Activated CD4-positive, alpha-beta memory T cell treated with anti-CD3 and anti-CD28 coated beads, Interleukin-2, amount 10 ng/mL, durations not matched to agents 7 days and 5 days (primary cell): ENCODE measurements at regions not wholly inside any gene's neighbourhood (a gene's known extent, or its start where the extent isn't known, plus 50 kb on each side); places are given as distances from the start of the nearest gene placed in this dataset.

Experiments
- CTCF ChIA-PET: fragments of 350-600 bp; sonication (Branson Sonifier 250); formaldehyde crosslinking; loops from one replicate; lab custom pipeline; 2021; ENCODE audit warnings: antibody characterized with exemption, inconsistent platforms; lab: Charles Lee
- POLR2A ChIA-PET: fragments of 350-600 bp; sonication (Branson Sonifier 250); formaldehyde crosslinking; loops from one replicate; lab custom pipeline; 2021; ENCODE audit warnings: antibody characterized with exemption; lab: Charles Lee
- DNase-seq: peaks from one replicate; pipeline ENCODE4 v3.0.0-alpha.2; 2020
- H3K27ac Mint-ChIP-seq: one replicate; pipeline ENCODE4 v1.8.0; 2021; ENCODE audit warnings: mild to moderate bottlenecking, mixed read lengths
- H3K27me3 Mint-ChIP-seq: one replicate; pipeline ENCODE4 v1.8.0; 2021; ENCODE audit warnings: mixed read lengths
- H3K36me3 Mint-ChIP-seq: one replicate; pipeline ENCODE4 v1.8.0; 2021; ENCODE audit warnings: low read depth, mixed read lengths
- H3K4me1 Mint-ChIP-seq: one replicate; pipeline ENCODE4 v1.8.0; 2021; ENCODE audit warnings: mixed read lengths
- H3K4me3 Mint-ChIP-seq: one replicate; pipeline ENCODE4 v1.8.0; 2021; ENCODE audit warnings: mild to moderate bottlenecking, mixed read lengths
- H3K9me3 Mint-ChIP-seq: one replicate; pipeline ENCODE4 v1.8.0; 2021; ENCODE audit warnings: mixed read lengths

DNA sequence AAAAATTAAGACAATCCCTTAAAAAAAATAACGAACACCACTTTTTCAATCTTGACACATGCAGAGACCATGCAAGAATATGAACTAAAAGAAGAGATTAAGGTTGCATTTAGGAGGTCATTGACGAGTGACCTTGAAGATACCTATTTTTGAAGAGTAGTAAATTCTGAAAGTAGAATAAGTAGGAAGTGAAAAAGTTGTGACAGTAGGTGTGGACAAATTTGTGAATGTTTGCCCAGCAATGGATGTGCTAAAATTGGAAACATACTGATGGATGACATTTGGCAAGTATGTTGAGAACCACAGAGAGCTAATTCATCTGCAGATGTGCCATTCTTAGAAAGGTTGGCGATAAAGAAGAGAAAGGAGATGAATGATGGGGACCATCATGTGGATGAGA, 213.7 kb upstream of the VCX3A start:
- Mint-ChIP-seq H3K27me3 (no peaks in the 10 kb centered on the region), H3K4me1 (no peaks in the 10 kb centered on the region), H3K36me3 (no peaks in the 10 kb centered on the region), H3K27ac (no peak overlapping the region), H3K4me3 (no peak overlapping the region), H3K9me3 (no peaks in the 10 kb centered on the region)
- CTCF ChIA-PET, result no interaction called here
- POLR2A ChIA-PET, result no interaction called here
- no peak for DNase-seq

DNA sequence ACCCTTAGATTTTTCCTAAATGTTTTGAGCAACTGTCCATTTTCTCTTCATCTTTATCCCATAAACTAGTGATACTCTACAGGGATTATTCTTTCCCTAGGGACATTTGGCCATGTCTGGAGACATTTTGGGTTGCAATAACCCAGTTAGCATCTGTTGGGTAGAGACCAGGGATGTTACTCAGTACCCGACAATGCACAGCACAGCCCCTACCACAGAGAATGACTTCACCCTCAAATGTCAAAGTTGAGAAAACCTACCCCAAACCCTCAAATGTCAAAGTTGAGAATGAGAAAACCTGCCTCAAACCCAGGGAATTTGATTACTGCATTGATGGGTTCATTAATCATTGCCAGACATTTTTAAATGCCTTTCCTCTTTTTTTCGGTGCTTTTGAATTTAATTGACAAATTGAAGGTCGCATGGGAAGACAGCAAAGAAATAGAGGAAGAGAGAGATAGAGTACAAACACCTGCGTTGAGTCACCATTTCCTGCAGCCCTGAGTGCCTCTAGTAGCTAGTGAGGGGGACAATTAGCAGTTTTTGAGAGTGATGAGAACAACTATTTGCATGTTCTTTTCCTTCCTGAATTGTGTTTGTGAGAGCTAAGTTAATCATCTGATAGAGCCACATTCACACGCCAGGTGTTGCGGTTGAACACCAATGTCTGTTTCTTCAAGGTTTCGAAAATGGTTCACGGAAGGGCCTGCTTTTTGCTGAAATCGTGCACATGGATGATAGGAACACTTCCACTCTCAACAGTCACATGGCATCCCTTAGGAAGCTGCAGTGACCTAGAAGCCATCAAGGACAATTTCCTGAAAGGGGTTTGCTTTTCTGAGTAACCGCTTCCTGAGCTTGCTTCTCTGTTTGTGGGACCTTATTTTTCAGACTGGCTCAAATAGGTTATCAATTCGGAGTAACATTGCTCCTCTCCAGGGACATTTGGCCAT, 203.9 kb upstream of the VCX3A start:
- CTCF ChIA-PET, result no interaction called here
- H3K27ac Mint-ChIP-seq, result no peak overlapping the region
- no peaks in the 10 kb centered on the region for H3K4me1 Mint-ChIP-seq
- no peaks in the 10 kb centered on the region for H3K36me3 Mint-ChIP-seq
- no peaks in the 10 kb centered on the region for H3K9me3 Mint-ChIP-seq
- no peaks in the 10 kb centered on the region for H3K27me3 Mint-ChIP-seq
- DNase-seq, result no peak
- H3K4me3 Mint-ChIP-seq, result no peak overlapping the region
- POLR2A ChIA-PET, result no interaction called here

DNA sequence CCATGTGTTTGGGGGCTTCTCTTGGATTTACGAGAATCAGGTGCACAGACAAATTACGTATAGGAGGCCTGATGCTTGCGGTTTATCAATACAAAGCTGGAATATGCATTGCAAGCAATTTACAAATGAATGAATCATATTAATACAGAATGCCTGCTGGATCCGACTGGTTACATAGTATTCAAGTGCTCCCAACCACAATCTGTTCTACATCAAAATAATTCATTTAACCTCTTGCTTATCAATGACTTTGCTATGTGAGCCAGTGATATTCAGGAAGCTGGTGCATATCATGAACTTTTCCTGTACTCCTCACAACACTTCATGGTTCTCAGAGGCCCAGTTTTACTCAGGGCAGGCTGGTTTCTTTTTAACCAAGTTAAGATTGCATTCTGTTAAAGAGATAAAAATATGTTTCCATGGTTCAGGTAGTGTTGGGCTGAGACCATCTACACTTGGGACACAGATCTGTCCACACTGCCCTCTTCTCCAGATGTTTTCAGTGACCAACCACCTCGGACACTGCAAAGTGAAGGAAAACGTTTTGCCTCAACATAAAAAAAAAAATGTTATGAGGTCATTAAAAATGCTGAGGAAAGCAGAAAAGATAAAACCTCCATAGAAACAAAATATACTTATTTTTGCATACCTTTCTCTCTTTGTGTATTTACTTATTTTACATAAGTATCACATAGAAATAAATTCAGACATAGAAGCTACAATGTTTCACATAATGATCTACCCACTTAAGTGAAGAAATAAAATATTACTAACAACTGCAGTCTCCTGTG, 200.1 kb upstream of the VCX3A start:
- H3K9me3 Mint-ChIP-seq, result no peaks in the 10 kb centered on the region
- no peak overlapping the region for H3K27ac Mint-ChIP-seq
- H3K4me3 Mint-ChIP-seq, result no peak overlapping the region
- DNase-seq, result no peak
- ChIA-PET POLR2A (no interaction called here), CTCF (no interaction called here)
- no peaks in the 10 kb centered on the region for H3K4me1 Mint-ChIP-seq
- H3K36me3 Mint-ChIP-seq, result no peaks in the 10 kb centered on the region
- H3K27me3 Mint-ChIP-seq, result no peaks in the 10 kb centered on the region

DNA sequence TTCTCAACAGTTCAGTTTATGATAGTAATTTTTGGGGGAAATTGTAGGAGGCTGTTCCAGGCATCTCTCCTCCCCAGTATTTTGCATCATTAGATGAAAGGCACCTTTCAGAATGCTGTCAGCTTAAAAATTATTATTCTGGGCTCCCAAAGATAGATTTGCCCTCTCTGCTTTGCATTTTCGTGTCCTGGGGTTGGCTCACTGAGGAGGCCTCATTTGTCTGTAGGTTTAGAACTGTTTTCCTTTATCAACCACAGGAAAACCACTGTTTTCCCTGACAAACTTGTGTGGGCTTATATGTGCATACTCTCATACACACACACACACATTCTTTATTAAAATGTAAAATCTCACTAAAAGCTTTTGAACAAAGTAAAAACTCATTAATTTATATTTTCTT, 197.2 kb upstream of the VCX3A start:
- ChIA-PET CTCF (no interaction called here), POLR2A (no interaction called here)
- Mint-ChIP-seq H3K4me1 (no peaks in the 10 kb centered on the region), H3K36me3 (no peaks in the 10 kb centered on the region), H3K9me3 (no peaks in the 10 kb centered on the region), H3K27me3 (no peaks in the 10 kb centered on the region), H3K27ac (no peak overlapping the region), H3K4me3 (no peak overlapping the region)
- no peak for DNase-seq

DNA sequence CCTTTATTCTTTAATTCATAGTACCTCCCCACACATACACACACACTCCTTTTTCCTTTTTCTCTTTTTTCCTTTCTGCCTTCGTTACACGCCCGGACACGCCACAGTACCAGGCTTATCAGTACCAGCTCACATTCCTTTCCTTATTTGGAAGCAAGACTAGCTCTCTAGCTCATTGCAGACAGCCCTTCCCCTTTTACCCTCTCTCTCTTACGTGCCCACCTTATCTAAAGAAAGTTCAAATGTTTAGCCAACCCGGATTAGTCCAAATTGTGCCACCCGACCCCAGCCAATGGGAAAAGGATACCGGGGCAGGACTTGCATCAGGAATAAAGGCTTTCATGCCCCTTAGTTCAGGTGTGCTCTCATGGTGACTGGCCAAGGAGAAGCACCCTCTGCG, 194.7 kb upstream of the VCX3A start:
- H3K9me3 Mint-ChIP-seq, result no peaks in the 10 kb centered on the region
- CTCF ChIA-PET, result no interaction called here
- no peak for DNase-seq
- no peaks in the 10 kb centered on the region for H3K27me3 Mint-ChIP-seq
- POLR2A ChIA-PET, result no interaction called here
- no peak overlapping the region for H3K27ac Mint-ChIP-seq
- H3K4me3 Mint-ChIP-seq, result no peak overlapping the region
- no peaks in the 10 kb centered on the region for H3K36me3 Mint-ChIP-seq
- no peaks in the 10 kb centered on the region for H3K4me1 Mint-ChIP-seq

DNA sequence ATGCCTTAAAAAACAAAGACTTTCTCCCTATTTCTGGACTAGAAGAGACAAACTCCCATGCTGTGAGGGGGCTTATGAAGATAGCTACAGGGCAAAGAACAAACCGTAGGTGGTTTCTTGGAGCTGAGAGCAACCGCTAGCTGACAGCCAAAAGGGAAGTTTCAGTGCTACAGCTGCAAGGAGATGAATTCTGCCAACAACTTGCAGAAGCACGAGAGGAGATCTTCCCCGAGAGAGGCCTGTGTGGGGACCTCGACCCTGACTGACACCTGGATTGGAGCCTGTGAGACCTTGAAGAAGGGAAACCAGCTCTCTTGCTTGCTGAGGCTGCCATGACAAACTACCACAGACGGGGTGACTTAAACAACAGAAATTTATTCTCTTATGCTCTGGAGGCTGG, 183.8 kb upstream of the VCX3A start:
- H3K36me3 Mint-ChIP-seq, result no peaks in the 10 kb centered on the region
- CTCF ChIA-PET, result no interaction called here
- no peaks in the 10 kb centered on the region for H3K4me1 Mint-ChIP-seq
- no peaks in the 10 kb centered on the region for H3K9me3 Mint-ChIP-seq
- no peak overlapping the region for H3K27ac Mint-ChIP-seq
- H3K27me3 Mint-ChIP-seq, result no peaks in the 10 kb centered on the region
- no peak overlapping the region for H3K4me3 Mint-ChIP-seq
- no peak for DNase-seq
- POLR2A ChIA-PET, result no interaction called here

DNA sequence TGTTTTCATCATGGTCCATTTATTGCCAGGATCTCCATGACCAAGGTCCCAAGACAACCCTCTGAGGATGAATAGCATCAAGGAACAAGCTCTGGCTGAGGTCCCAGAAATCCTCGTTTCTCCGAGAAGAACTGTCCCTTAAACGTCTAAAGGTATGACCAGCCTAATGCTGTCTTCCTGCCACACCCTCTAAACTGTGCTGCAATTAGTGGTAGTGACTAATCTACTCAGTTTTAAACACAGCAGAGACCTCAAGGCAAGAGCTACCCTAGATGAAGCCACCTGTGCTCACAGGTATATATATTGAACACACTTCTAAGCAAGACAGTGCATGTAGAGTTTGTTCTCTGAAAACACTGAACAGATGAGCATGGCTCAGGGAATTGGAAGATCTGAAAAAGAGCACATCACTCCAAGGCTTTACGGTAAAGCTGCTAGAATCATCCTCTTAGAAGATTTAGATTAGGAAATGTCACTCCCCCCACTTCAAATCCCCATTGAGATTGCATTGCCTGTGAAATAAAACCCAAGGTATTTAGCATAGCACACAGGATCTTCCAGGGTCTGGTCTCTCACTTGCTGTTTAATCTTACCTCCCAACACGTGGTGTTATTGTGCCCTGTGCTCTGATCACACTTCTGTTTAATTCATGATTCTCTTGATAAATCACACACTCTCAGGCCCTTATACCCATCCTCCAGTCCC, 173.9 kb upstream of the VCX3A start:
- ChIA-PET POLR2A (no interaction called here), CTCF (no interaction called here)
- Mint-ChIP-seq H3K27ac (no peak overlapping the region), H3K4me1 (no peaks in the 10 kb centered on the region), H3K9me3 (no peaks in the 10 kb centered on the region), H3K4me3 (no peak overlapping the region), H3K36me3 (no peaks in the 10 kb centered on the region), H3K27me3 (no peaks in the 10 kb centered on the region)
- no peak for DNase-seq

DNA sequence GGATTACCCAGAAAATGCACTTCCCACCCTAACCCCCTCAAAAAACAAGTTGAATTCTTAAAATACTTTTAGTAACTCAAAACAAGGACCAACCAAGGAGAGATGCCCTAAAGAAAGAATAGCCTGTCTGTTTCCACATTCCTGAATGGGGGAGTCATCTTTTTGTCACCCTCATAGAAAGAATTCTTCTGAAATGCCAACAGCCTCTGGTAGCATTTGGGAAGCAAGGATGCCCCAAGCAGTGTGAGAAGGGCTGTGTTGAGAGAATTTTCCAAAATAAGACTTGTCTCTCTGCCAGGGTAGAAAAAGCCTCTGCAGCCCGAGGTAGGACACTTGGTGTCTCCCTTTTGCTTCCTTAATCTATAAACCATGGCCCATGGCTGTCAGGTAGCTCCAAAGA, 173.1 kb upstream of the VCX3A start:
- H3K36me3 Mint-ChIP-seq, result no peaks in the 10 kb centered on the region
- DNase-seq, result no peak
- H3K4me1 Mint-ChIP-seq, result no peaks in the 10 kb centered on the region
- ChIA-PET CTCF (no interaction called here), POLR2A (no interaction called here)
- no peak overlapping the region for H3K4me3 Mint-ChIP-seq
- H3K27me3 Mint-ChIP-seq, result no peaks in the 10 kb centered on the region
- H3K9me3 Mint-ChIP-seq, result no peaks in the 10 kb centered on the region
- no peak overlapping the region for H3K27ac Mint-ChIP-seq

DNA sequence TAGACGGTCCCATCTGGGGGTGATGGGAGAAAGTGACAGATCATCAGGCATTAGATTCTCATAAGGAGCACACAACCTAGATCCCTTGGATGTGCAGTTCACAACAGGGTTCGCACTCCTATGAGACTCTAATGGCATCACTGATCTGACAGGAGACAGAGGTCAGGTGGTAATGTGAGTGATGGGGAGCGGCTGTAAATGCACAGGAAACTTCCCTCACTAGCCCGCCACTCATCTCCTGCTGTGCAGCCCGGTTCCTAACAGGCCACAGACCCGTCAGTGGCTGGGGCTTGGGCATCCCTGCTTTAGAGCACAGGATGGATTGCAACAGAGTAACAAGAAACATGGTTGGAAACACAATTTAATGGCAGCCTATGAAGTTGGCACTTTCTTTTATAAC, 172.6 kb upstream of the VCX3A start:
- Mint-ChIP-seq H3K27ac (no peak overlapping the region), H3K4me3 (no peak overlapping the region), H3K9me3 (no peaks in the 10 kb centered on the region), H3K27me3 (no peaks in the 10 kb centered on the region), H3K36me3 (no peaks in the 10 kb centered on the region), H3K4me1 (no peaks in the 10 kb centered on the region)
- CTCF ChIA-PET, result no interaction called here
- no peak for DNase-seq
- POLR2A ChIA-PET, result no interaction called here

DNA sequence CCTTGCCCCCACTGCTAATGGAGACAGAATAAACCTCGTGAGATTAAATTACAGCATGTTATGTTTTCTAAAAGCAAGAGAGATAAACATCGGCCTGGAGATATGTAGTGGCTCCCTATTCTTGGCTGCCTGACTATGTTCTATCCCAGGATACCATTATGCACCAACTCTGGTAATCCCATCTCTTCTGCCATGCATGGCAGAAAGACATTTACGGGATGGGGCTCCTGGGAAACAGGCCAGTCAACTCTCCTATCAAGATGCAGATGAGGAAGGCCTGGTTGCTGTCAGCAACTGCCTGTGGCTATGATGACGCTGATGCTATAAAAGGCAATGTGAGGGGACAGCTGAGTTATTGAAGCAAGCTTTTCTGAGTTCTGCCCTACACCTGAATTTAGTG, 166.2 kb upstream of the VCX3A start:
- Mint-ChIP-seq H3K4me1 (no peaks in the 10 kb centered on the region), H3K9me3 (no peaks in the 10 kb centered on the region), H3K4me3 (no peak overlapping the region), H3K27me3 (no peaks in the 10 kb centered on the region), H3K27ac (no peak overlapping the region), H3K36me3 (no peaks in the 10 kb centered on the region)
- CTCF ChIA-PET, result no interaction called here
- POLR2A ChIA-PET, result no interaction called here
- DNase-seq, result no peak

DNA sequence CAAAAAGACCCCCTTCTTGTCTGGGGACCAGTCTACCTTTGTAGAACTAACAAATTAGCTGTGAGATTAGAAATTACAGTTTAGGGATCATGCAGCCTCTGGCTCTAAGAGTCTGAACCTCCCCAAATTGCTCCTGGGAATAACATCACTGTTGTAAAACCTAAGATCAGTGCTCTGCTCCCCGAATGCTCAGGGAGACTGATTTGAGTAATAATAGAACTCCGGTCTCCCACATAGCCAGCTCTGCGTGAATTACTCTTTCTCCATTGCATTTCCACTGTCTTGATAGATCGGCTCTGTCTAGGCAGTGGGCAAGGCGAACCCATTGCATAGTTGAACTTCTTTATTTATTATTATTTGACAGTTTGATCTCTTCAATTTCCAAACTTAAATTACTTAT, 160.8 kb upstream of the VCX3A start:
- DNase-seq, result no peak
- POLR2A ChIA-PET, result no interaction called here
- H3K27ac Mint-ChIP-seq, result no peak overlapping the region
- H3K4me1 Mint-ChIP-seq, result no peaks in the 10 kb centered on the region
- no peaks in the 10 kb centered on the region for H3K27me3 Mint-ChIP-seq
- H3K9me3 Mint-ChIP-seq, result no peaks in the 10 kb centered on the region
- CTCF ChIA-PET, result no interaction called here
- no peaks in the 10 kb centered on the region for H3K36me3 Mint-ChIP-seq
- no peak overlapping the region for H3K4me3 Mint-ChIP-seq

DNA sequence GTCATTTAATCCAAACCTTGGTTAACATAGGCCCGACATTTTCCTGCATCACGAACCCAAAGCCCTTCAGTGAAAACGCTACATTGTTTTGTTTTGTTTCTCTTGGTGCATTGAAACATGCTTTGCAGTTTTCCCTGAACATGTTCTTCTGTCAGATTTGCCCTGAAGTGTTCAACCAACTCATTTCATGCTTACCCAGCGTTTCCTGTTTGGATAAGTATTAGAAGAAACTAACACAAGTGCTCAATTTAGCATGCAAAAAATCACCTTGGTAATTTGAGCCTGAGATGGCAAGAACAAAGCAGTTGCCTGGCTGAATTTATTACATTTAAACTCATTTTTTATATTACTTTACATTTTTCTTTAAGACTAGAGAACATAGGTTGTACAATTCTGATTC, 160.1 kb upstream of the VCX3A start:
- Mint-ChIP-seq H3K4me1 (no peaks in the 10 kb centered on the region), H3K27me3 (no peaks in the 10 kb centered on the region), H3K36me3 (no peaks in the 10 kb centered on the region), H3K9me3 (no peaks in the 10 kb centered on the region), H3K27ac (no peak overlapping the region), H3K4me3 (no peak overlapping the region)
- ChIA-PET POLR2A (no interaction called here), CTCF (no interaction called here)
- DNase-seq, result no peak

DNA sequence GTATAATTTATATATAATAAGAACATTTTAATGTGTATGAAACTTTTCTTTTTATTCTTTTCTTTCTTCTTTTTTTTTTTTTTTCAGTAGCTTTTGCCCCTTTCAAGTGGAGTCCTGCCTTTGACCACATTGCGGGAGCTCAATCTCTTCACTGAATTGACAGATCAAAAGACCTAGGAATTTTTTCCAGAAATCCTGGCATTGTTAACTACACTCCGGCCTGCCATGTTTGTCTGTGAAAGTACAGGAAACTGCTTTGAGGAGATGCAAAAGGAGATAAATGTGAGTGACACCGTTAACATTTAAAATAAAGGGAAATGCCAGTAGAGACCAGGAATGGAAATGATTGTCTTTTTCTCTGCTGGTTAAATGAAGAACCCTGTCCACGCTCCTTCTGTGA, 159.3 kb upstream of the VCX3A start:
- H3K36me3 Mint-ChIP-seq, result no peaks in the 10 kb centered on the region
- no peak overlapping the region for H3K4me3 Mint-ChIP-seq
- ChIA-PET POLR2A (no interaction called here), CTCF (no interaction called here)
- no peaks in the 10 kb centered on the region for H3K4me1 Mint-ChIP-seq
- DNase-seq, result no peak
- H3K9me3 Mint-ChIP-seq, result no peaks in the 10 kb centered on the region
- no peaks in the 10 kb centered on the region for H3K27me3 Mint-ChIP-seq
- no peak overlapping the region for H3K27ac Mint-ChIP-seq
